ENCODE measurements at regions not wholly inside any gene's neighbourhood (a gene's known extent, or its start where the extent isn't known, plus 50 kb on each side); places are given as distances from the start of the nearest gene placed in this dataset.
"Not testable (repeated sequence)": the region's sequence is repeated elsewhere in the genome, so short reads cannot be mapped to it uniquely, and the experiment has no call there.

DNA sequence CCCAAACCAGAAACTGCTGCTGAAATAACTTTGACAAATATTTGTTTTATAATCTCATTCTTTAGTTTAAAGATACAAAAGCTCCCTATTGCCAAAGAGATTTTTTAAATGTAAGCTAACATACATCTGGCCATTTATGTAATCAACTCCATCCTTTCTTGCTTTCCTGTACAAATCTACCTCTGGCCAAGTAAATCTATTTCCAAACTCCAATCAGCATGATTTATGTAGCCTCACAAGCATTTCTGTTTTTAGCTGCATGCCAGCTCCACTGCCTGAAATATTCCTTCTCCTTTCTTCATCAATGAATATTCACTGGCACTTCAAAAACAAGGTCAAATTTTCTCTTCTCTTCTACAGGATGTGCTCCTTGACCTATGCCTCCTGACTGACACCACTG is 80.0 kb downstream of the SHOX2 start:
- DNase-seq (ENCODE audit: low read depth) = no peak

DNA sequence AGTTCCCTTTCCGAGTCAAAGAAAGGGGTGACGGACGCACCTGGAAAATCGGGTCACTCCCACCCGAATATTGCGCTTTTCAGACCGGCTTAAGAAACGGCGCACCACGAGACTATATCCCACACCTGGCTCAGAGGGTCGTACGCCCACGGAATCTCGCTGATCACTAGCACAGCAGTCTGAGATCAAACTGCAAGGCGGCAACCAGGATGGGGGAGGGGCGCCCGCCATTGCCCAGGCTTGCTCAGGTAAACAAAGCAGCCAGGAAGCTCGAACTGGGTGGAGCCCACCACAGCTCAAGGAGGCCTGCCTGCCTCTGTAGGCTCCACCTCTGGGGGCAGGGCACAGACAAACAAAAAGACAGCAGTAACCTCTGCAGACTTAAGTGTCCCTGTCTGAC is 86.3 kb downstream of the SHOX2 start:
- not testable (repeated sequence) for DNase-seq (ENCODE audit: low read depth)

DNA sequence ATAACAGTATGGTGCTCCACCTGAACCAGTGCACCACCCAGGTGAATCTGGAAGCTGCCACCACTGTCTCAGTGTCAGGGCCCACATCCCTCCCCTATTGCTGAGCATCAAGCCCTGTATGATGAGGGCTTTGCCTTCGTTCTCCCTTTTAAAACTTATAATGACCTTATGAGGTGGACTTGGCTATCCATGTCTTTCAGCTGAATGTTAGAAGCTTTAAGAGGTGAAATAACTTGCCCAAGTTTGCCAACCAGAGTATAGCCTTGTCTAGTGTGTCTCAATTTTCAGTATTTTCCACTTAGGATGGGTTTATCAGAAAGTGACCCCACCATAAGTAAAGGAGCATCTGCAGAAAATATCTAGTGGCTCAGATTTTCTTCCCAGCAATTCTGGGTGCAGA is 87.8 kb downstream of the SHOX2 start:
- no peak for DNase-seq (ENCODE audit: low read depth)

DNA sequence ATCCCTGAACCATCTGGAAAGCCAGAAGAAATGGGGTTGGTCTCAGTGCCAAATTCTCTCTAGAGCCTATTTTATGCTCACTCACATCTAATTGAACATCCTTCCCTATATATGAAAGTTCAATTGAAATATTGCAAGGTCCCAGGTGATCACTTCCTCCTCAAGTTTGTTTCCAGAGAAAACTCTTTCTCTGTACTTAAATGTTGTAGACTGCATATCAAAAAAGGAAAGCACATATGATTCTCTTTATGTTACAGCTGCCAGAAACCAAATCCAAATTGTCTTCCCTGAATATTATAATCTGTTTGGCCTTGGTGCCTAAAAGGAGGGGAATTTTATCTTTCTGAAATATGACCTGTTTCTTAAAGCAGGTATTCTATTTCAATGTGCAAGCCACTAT is 93.3 kb downstream of the SHOX2 start:
- DNase-seq (ENCODE audit: low read depth) = no peak

DNA sequence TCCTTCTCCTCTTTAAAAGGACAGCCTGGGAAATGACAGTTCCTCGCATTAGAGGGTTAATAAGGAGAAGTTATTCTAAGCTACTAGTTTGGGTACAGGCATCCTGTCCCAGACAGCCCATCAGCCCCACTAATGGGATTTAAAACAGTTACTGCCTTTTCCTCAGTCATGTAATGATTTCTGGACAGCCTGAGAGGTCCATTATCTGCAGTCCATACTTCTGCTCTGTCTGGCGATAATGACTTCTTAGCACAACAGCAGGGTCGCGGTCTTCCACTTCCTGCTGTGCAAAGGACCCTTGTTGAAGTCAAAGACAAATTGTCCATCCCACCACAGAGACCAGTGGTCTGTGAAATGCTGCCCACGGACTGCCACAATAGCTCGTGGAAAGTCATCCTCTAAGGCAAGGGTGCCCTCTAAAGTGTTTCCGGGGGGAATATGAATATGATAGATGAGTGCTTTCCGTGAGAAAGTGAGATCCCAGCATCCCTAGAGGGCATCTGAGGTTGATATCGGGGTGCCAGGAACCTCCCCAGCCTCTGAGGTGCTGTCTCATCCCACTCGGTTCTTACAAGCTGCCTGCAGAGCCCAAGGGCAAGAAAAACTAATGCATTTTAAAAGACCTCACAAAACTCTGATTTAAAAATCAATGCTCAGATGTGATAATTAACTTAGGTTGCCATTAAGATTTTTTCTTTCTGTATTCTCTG is 100.7 kb downstream of the SHOX2 start:
- no peak for DNase-seq (ENCODE audit: low read depth)

DNA sequence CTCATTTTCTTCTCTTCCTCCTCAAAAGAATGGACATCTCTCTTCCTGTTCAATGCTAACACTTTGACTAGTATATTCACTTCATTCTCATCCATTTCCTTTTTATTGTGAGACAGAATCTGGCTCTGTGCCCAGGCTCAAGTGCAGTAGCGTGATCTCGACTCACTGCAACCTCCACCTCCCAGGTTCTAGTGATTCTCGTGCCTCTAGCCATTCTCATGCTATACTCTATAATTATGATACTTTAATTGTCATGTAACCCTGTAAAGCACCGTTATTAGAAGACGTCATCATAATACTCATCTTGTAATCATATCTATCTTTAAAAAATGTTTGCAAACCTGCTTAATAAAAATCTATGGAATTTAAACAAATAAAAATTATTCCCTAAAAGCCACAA is 107.0 kb downstream of the SHOX2 start:
- DNase-seq (ENCODE audit: low read depth) = no peak

DNA sequence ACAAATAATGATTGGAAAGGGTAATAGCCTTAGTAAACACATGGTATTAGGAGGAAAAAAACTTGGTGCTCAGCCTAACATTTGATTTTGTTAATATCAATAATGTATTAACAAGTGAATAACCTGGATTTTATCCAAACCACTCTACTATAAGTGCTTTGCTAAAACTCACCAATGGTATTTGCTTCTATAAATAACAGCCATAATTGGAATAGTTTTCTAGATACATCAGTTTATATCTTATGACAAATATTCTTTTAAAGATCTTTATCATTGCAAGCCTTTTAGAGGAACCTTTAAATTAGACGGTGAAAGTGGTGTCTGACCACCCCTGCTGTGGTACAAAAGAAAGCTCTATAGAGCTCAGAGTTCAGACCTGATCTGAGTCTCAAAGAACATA is 123.9 kb downstream of the SHOX2 start:
- DNase-seq (ENCODE audit: low read depth) = no peak

DNA sequence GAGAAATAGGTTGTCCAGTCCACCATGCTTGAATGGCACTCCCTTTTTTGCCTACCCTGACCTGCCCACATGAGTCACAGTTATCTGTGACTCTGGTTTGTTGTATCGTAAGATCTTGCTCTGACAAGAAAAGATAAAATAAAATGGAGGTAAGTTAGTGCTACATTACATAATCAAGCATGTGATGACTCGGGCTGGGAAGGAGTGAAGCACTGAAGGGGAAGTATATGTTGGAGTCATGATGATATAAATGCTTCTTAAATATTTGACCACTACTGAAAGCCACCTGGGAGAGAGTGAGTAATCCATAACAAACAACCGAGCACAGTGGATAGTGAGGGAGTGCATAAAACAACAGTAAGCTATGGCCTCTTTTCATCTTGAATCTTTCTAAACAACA is 124.4 kb downstream of the SHOX2 start:
- no peak for DNase-seq (ENCODE audit: low read depth)

DNA sequence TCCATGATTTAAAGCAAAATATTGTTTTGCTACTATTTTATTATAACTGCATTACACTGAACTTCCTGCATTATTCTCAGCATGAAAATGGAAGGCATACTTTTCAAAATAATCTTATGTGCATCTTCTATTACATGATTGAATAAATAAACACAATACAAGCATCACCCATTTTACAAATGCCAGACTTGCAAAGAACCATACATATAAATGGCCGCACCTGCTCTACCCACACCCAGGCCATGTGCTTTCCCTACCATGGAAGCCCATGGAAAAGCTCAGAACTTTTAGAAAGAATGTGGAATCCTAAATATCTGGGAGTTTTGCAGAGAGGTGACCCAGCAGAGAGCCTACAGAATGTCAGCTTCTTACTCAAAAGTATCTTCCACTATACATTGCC is 127.2 kb downstream of the SHOX2 start:
- no peak for DNase-seq (ENCODE audit: low read depth)

DNA sequence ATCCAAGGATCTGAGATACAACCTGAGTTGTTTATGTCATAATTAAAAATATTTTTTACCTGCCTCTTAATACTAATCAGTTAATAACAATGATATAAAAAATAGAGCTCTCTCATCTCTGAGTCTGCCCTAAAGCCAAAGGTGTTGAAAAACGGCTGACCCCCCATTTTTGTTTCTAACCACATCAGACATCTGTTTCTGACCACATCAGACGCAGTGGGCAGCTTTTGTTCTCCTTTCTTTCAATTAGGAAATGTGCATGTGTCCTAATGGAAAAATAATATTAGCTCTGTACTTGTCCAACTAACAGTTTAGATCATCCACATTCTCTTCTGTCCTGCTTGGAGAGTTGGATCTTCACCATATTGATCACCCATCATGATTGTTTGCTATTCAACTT is 144.6 kb downstream of the SHOX2 start:
- DNase-seq (ENCODE audit: low read depth) = no peak

DNA sequence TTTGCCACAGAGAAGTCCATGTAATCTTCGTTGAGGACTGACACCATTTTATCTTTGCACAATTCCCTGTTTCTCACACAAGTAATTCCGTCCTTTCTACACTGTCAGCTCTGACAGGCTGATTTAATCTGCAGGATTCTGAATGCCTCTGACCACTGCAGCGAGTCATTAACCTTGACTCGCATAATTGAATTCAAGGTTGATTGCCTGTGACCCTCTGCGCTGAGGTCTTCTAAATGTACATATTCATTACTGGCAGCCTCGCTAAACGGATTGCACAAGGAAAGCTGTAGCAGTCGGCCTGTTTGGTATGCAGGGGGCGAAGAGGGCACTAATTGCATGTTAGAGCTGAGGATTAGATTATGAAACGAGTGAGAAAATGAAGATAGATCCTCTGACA is 147.8 kb downstream of the SHOX2 start:
- DNase-seq (ENCODE audit: low read depth) = no peak

DNA sequence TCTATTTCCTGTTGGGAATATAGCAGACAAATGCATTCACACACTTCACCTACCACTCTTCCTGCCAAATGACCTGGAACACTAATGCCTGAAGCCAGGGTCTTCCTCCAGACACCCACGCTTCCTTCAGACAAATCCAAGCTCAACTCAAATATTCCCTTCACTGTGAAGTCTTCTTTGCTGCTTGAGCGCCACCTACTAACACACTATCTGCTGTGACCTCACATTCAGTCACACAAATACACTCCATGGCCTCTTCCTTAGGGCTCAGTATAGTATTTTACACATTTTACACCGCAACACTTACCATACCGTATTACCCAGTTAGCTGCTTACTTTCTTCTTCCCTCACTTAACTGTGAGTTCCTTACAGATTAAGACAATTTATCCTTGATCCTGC is 149.4 kb downstream of the SHOX2 start:
- no peak for DNase-seq (ENCODE audit: low read depth)

DNA sequence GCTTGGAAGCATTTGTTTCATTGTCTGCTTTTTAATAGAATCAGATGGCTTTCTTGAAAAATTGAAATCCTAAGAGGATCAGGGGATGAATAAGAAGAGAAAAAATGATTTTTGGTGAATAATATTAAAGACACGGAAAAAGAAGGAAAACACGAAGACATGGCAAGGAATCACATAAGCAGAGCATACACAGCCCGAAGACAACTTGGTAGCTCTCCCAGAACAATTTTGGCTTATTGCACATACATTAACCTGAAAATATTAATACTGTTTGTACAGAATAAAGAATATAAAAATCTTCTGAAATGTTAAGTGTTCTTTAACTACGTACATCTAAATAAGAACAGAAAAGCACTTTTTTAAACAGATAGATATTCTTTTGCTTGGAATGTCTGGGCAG is 150.0 kb downstream of the SHOX2 start:
- no peak for DNase-seq (ENCODE audit: low read depth)

DNA sequence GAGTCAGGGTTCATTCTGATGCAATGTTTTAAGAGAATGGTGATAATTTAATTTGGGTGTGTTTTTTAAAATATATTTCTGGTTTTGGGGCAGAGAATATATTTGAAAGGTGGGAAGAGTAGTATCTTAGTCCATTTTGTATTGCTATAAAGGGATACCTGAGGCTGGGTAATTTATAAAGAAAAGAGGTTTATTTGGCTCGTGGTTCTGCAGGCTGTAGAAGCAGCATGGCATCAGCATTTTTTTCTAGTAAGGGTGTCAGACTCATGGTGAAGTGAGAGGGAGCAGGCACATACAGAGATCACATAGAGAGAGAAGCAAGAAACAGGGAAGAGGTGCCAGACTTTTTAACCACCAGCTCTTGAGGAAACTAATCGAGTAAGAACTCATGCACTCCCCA is 152.7 kb downstream of the SHOX2 start:
- DNase-seq (ENCODE audit: low read depth) = no peak

DNA sequence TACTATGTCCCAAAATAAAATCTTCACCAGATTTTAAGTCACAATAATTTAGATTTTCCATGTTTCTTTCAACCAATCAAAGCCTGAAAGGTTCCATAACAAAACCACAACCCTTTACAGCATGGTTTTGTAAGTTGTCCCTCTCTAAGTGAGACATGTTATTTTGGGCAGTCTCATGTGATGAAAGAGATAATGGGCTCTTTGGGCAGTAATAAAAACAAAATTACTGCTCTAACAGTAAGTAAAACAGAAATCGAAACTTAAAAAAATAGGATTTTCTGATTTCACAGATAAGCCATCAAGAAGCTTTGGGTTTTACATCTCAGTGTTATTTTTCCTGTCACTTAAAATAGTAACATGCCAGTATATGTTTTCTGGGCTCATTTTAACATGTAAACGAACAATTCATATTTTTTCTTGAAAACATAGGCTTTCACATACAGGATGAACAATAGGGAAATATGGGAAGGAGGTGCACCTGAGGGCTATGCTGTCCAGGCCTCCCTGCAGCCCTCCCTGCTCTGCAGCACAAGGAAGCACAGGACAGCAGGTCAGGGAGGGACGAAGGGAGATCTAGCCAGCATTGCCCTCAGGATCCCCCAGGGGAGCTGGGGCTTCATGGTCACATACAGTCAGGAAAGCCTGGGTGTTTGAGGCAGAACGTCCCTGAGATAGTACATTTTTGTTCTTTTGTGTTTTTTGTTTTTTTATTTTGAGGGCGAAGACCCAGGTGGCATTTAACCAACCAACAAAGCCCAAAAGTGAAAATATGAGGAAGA is 157.4 kb downstream of the SHOX2 start:
- no peak for DNase-seq (ENCODE audit: low read depth)

DNA sequence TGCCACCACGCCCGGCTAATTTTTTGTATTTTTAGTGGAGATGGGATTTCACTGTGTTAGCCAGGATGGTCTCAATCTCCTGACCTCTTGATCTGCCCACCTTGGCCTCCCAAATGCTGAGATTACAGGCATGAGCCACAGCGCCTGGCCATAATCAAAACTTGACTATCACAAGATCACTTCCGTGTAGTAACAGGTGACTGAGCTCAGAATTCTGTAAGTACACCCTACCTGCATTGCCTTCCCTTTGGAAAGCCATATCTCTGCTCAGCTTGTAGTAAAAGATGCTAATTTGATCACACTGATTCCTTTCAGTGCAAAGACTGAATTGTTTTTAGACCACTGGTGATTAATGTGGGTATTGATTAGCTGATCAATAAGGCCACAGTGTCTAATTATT is 167.1 kb downstream of the SHOX2 start:
- DNase-seq (ENCODE audit: low read depth) = no peak

DNA sequence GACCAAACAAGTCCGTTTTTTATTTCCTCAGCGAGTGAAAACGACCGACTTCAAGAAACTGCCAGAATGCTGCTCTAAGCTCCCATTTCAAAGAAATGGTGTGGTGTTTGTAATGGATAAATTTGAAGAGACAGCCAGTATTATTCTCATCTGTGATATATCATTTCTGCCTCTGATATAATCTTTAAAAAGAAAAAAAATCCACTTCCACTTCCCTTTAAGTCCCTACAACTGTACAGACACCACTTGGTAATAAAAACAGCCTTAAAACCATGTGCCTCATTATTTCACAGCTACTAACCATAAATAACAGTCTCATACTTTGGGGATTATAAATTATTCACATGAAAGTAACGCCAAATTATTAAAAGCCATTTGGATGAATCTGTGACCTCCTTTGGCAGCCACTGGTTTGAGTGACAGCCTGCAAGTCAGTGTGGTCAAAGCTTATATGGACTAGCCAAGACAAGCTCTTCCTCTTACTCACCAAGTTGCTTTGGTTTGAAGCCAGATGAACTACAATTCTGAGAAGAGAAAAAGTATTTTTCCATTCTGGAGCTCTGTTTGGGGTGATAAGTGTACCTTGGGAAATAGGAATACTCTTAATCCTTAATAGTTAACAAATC is 168.0 kb downstream of the SHOX2 start:
- DNase-seq (ENCODE audit: low read depth) = no peak

DNA sequence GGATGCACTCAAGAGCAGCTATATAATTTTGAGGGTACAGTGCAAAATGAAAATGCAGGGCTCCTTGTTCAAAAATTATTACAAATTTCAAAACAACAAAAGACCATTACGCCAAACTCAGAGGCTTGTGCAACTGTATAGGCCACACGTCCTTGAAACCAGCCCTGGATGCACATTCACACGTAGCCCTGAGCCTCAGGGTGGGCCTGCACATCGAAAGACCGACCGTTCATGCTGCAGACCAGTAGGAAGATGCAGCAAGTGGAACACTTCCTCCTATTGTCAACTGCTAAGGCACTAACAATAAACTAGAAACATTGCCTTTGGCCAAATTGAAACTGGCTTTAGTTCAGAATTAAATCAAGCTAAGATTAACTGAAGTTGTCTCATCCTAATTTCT is 174.7 kb downstream of the SHOX2 start:
- no peak for DNase-seq (ENCODE audit: low read depth)

DNA sequence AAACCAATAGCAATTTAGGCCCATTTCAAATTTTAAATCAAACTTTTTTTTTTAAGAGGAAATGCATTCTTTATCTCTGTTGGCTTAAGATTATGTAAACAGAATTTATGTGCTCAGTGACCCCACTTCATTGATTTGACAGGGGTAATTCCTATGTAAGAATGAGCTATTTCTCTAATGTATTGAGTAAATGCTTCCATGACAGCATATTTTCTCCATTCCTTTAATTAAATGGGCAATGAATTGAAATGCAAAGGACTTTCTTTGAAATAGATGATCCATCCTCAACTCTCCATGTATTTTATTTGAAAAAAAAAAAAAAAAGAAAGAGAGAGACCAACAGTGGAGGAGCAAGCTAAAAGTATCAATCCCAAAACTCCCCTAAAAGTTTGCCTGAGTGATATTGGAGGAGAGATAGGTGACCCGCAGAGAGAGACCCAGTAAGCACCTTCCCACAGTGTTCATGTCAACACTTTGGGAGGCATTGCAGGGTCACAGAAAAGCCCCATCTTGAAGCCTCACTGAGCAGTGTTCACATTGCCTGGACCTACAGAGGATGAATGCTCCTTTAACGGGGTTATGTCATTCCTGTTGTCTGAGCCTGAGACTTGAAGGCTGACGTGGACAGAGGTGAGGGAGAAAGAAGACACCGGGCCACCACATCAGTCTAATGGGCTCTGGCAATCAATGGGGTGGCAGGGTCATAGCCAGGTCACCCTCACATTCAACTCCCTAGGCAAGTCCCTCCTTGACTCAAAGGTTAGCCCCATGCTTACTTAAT is 176.0 kb downstream of the SHOX2 start:
- no peak for DNase-seq (ENCODE audit: low read depth)

DNA sequence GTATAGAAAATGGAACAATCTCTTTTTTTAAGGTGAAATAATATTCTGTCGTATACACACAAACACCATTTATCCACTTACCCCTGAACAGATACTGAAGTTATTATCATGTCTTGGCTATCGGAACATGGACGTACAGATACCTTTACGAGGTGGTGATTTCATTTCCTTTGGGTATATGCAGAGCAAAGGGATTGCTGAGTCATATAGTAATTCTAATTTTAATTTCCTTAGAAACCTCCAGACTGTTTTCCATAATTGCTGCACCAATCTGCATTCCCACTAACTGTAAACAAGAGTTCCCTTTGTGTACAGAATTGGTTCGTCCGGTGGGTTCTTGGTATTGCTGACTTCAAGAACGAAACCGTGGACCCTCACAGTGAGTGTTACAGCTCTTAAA is 179.4 kb downstream of the SHOX2 start:
- no peak for DNase-seq (ENCODE audit: low read depth)

DNA sequence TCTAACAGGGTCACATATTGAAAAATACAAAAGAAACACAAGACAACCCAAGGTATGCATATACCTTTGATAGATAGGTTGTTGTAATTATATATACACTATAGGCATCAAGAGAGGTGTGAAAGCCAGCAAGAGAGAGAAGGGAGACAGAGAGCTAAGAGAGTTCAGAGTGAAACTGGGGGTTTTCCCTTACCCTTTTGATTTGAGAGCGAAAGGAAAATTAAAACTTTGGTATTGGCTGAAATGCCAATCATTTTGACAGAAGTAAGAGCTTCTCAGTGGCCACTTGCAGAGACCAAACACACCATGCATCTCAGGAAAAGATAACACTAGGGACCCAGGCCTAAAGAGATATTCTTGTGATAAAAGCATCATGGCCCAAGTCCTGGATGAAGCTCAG is 183.6 kb downstream of the SHOX2 start:
- no peak for DNase-seq (ENCODE audit: low read depth)

DNA sequence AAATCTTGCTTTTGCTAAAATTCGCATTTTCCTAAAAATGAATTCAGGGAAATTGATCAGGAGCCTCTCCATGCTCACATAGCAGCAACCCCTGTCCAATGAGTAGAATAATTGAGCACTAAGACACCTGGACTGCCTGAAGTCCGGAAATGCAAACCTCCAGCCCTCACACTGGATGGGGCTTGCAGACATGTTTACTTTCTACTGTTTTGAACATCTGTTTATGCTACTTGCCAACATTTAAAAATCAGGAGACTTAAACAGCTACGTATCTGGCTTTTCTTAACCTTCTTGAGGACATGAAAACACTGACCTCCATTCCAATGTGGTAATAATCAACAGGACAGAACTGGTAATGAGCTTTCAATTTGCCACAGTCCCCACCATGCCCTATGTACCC is 184.4 kb downstream of the SHOX2 start:
- DNase-seq (ENCODE audit: low read depth) = no peak
